ENCODE measurements at regions not wholly inside any gene's neighbourhood (a gene's known extent, or its start where the extent isn't known, plus 50 kb on each side); places are given as distances from the start of the nearest gene placed in this dataset.

GRCh38 chr20:50323777-50324775, 133.4 kb downstream of the CEBPB start:
- no peaks in the 10 kb centered on the region for H3K36me3 ChIP-seq (ENCODE audit: low read depth, low read length)
- TF ChIP-seq EZH2 (IDR thresholded peaks at IDR 0.05; ENCODE audit: low read length, unreplicated experiment) (no peak), CTCF (conservative IDR thresholded peaks at IDR 0.05; ENCODE audit: low read depth, low read length) (no peak), EZH2phosphoT487 (IDR thresholded peaks at IDR 0.05; ENCODE audit: borderline replicate concordance, low read length) (no peak)

GRCh38 chr20:50325215-50325614, 134.6 kb downstream of the CEBPB start:
- ChIA-PET CTCF (no interaction called here), POLR2A (ENCODE audit: unreplicated experiment) (no interaction called here)
- Histone ChIP-seq H3K4me1 (ENCODE audit: insufficient read depth, low read length) (peaks cover 18% of the 10 kb centered on the region), H3K4me3 (ENCODE audit: low read length) (no peak overlapping the region), H3K9me2 (replicated peaks; ENCODE audit: low read length) (no peaks in the 10 kb centered on the region), H3K36me3 (ENCODE audit: low read depth, low read length) (no peaks in the 10 kb centered on the region), H3K4me2 (ENCODE audit: low read length) (no peak overlapping the region), H4K20me1 (ENCODE audit: low read length) (no peaks in the 10 kb centered on the region), H3K9me3 (ENCODE audit: low read length) (no peaks in the 10 kb centered on the region), H3K79me2 (ENCODE audit: low read length) (peaks cover 6% of the 10 kb centered on the region), H3K27ac (ENCODE audit: low read length) (no peak overlapping the region), H2AFZ (ENCODE audit: low read length) (no peak overlapping the region), H3F3A (ENCODE audit: low read length, unreplicated experiment) (no peaks in the 10 kb centered on the region), H3K27me3 (ENCODE audit: low read length) (no peaks in the 10 kb centered on the region), H3K9ac (ENCODE audit: low read length) (no peak overlapping the region)
- DNase-seq: no peak
- ATAC-seq: no peak
- no TSS peak for BruUV-seq (replicated peaks)
- TF ChIP-seq CTCF (conservative IDR thresholded peaks at IDR 0.05; ENCODE audit: low read depth, low read length) (no peak), EZH2phosphoT487 (IDR thresholded peaks at IDR 0.05; ENCODE audit: borderline replicate concordance, low read length) (no peak), EZH2 (IDR thresholded peaks at IDR 0.05; ENCODE audit: low read length, unreplicated experiment) (no peak)
- intact Hi-C loops (cut with micrococcal nuclease): no loop called here

More at GRCh38 chr20:50323777-50324775, 133.4 kb downstream of the CEBPB start:
- Histone ChIP-seq H3K4me2 (ENCODE audit: low read length) (no peak overlapping the region), H3F3A (ENCODE audit: low read length, unreplicated experiment) (no peaks in the 10 kb centered on the region), H3K27ac (ENCODE audit: low read length) (no peak overlapping the region), H3K9ac (ENCODE audit: low read length) (no peak overlapping the region), H3K79me2 (ENCODE audit: low read length) (peaks cover 17% of the 10 kb centered on the region), H3K27me3 (ENCODE audit: low read length) (no peaks in the 10 kb centered on the region), H3K4me1 (ENCODE audit: insufficient read depth, low read length) (peaks cover 25% of the 10 kb centered on the region), H4K20me1 (ENCODE audit: low read length) (no peaks in the 10 kb centered on the region), H3K4me3 (ENCODE audit: low read length) (no peak overlapping the region), H3K9me3 (ENCODE audit: low read length) (no peaks in the 10 kb centered on the region), H2AFZ (ENCODE audit: low read length) (no peak overlapping the region), H3K9me2 (replicated peaks; ENCODE audit: low read length) (no peaks in the 10 kb centered on the region)
- POLR2A ChIA-PET (ENCODE audit: unreplicated experiment): no interaction called here
- intact Hi-C loops (cut with micrococcal nuclease): loop anchor here (5.0 kb wide), 2 partner anchors 53 to 98 kb away; no protein-coding TSS in a partner anchor
- ATAC-seq: no peak
- no TSS peak for BruUV-seq (replicated peaks)
- DNase-seq: no peak
- CTCF ChIA-PET: no interaction called here

GRCh38 chr20:50325651-50326050, 135.0 kb downstream of the CEBPB start:
- Histone ChIP-seq H3K4me1 (ENCODE audit: insufficient read depth, low read length) (peaks cover 13% of the 10 kb centered on the region), H3K27ac (ENCODE audit: low read length) (no peak overlapping the region), H3K9me2 (replicated peaks; ENCODE audit: low read length) (no peaks in the 10 kb centered on the region), H3K9ac (ENCODE audit: low read length) (no peak overlapping the region), H3K79me2 (ENCODE audit: low read length) (peaks cover 2% of the 10 kb centered on the region; the same call in 1 of the 2 replicates), H4K20me1 (ENCODE audit: low read length) (no peaks in the 10 kb centered on the region), H3K4me3 (ENCODE audit: low read length) (no peak overlapping the region), H3K9me3 (ENCODE audit: low read length) (no peaks in the 10 kb centered on the region), H3K27me3 (ENCODE audit: low read length) (no peaks in the 10 kb centered on the region), H3K4me2 (ENCODE audit: low read length) (no peak overlapping the region), H2AFZ (ENCODE audit: low read length) (no peak overlapping the region), H3K36me3 (ENCODE audit: low read depth, low read length) (no peaks in the 10 kb centered on the region), H3F3A (ENCODE audit: low read length, unreplicated experiment) (no peaks in the 10 kb centered on the region)
- TF ChIP-seq EZH2phosphoT487 (IDR thresholded peaks at IDR 0.05; ENCODE audit: borderline replicate concordance, low read length): no peak
- TF ChIP-seq CTCF (conservative IDR thresholded peaks at IDR 0.05; ENCODE audit: low read depth, low read length): no peak
- TF ChIP-seq EZH2 (IDR thresholded peaks at IDR 0.05; ENCODE audit: low read length, unreplicated experiment): no peak
- BruUV-seq (replicated peaks): no TSS peak
- intact Hi-C loops (cut with micrococcal nuclease): no loop called here
- no peak for ATAC-seq
- CTCF ChIA-PET: no interaction called here
- DNase-seq: no peak
- POLR2A ChIA-PET (ENCODE audit: unreplicated experiment): no interaction called here
